Lung (tissue), 11 donors: ENCODE measurements at regions not wholly inside any gene's neighbourhood (a gene's known extent, or its start where the extent isn't known, plus 50 kb on each side); places are given as distances from the start of the nearest gene placed in this dataset.

Experiments used
- ATAC-seq: fragments of 200-7000 bp; cut with Tn5 transposase; one replicate; pipeline ENCODE4 v1.9.1; 2020; ENCODE audit warnings: moderate number of reproducible peaks; ENCODE audit not compliant: insufficient read depth, low FRiP score
- DNase-seq, 3 donors: peaks; one replicate each; pipeline ENCODE4 v3.0.0-alpha.2; 2013 to 2017
- H3K27ac ChIP-seq, 2 donors: one replicate each; pipeline ENCODE4 v1.5.1; 2013; ENCODE audit warnings: mild to moderate bottlenecking in 2 of 2, moderate library complexity in 2 of 2, control low read depth in 1 of 2, inconsistent platforms in 1 of 2, low read depth in 1 of 2, low read length in 1 of 2
- H3K27me3 ChIP-seq, 3 donors: one replicate each; pipeline ENCODE4 v1.5.1; 2013; ENCODE audit warnings: low read length in 2 of 3; ENCODE audit not compliant: control insufficient read depth in 3 of 3, insufficient read depth in 3 of 3
- H3K36me3 ChIP-seq, 4 donors: one replicate each; pipeline ENCODE4 v1.5.1; 2013; ENCODE audit warnings: low read length in 4 of 4, mild to moderate bottlenecking in 1 of 4, moderate library complexity in 1 of 4; ENCODE audit not compliant: control insufficient read depth in 4 of 4, insufficient read depth in 4 of 4
- H3K4me1 ChIP-seq, 5 donors: one replicate each; pipeline ENCODE4 v1.5.1; 2013; ENCODE audit warnings: low read length in 5 of 5, mild to moderate bottlenecking in 2 of 5, moderate library complexity in 1 of 5; ENCODE audit not compliant: control insufficient read depth in 5 of 5, insufficient read depth in 5 of 5
- H3K4me3 ChIP-seq: one replicate; pipeline ENCODE4 v1.5.1; 2013; ENCODE audit warnings: mild to moderate bottlenecking, control low read depth, moderate library complexity
- H3K9ac ChIP-seq, 2 donors: one replicate each; pipeline ENCODE4 v1.5.1; 2013; ENCODE audit warnings: low read length in 2 of 2, control low read depth in 1 of 2; ENCODE audit not compliant: insufficient read depth in 1 of 2
- H3K9me3 ChIP-seq, 4 donors: one replicate each; pipeline ENCODE4 v1.5.1; 2013; ENCODE audit warnings: low read length in 3 of 4, mild to moderate bottlenecking in 1 of 4, moderate library complexity in 1 of 4; ENCODE audit not compliant: control insufficient read depth in 4 of 4, insufficient read depth in 3 of 4
- WGBS, 2 donors: extraction: QIAGEN DNeasy Blood & Tissue Kit; methylation state at CpG; one replicate each; pipeline ENCODE4 v1.1.7; 2013; 5-methylcytosine and 5-hydroxymethylcytosine counted together
- TF ChIP-seq, protein P1 (sequence below): IDR thresholded peaks from 2 replicates; pipeline ENCODE4 v1.5.1; 2012; ENCODE audit warnings: mild to moderate bottlenecking; ENCODE audit errors: control extremely low read depth, extremely low read depth
- donor health status: control.
- donor health status: control.
- donor health status: Bipolar disorder and iron deficiency.
- donor health status: healthy.
- donor health status: DM: yes; HTN: yes; CAD: no.

DNA sequence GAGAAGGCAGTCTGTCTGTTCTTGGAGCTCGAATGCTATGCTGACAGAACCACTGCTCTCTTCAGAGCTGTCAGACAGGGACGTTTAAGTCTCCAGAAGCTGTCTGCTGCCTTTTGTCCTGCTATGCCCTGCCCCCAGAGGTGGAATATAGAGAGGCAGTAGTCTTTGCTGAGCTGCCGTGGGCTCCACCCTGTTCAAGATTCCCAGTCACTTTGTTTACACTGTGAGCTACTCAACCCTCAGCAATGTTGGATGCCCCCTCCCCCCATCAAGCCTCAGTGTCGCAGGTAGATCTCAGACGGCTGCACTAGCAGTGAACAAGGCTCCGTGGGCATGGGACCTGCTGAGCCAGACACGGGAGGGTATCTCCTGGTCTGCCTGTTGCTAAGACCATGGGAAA, 344.2 kb downstream of the TMEM161B start:
- Histone ChIP-seq H3K36me3 (no peaks in the 10 kb centered on the region), H3K9ac (no peak overlapping the region), H3K27ac (no peak overlapping the region), H3K4me3 (no peak overlapping the region), H3K9me3 (peaks cover 0 to 6% (median 0%) of the 10 kb centered on the region in 4 donors), H3K27me3 (no peaks in the 10 kb centered on the region), H3K4me1 (no peaks in the 10 kb centered on the region)
- TF ChIP-seq, protein P1, sequence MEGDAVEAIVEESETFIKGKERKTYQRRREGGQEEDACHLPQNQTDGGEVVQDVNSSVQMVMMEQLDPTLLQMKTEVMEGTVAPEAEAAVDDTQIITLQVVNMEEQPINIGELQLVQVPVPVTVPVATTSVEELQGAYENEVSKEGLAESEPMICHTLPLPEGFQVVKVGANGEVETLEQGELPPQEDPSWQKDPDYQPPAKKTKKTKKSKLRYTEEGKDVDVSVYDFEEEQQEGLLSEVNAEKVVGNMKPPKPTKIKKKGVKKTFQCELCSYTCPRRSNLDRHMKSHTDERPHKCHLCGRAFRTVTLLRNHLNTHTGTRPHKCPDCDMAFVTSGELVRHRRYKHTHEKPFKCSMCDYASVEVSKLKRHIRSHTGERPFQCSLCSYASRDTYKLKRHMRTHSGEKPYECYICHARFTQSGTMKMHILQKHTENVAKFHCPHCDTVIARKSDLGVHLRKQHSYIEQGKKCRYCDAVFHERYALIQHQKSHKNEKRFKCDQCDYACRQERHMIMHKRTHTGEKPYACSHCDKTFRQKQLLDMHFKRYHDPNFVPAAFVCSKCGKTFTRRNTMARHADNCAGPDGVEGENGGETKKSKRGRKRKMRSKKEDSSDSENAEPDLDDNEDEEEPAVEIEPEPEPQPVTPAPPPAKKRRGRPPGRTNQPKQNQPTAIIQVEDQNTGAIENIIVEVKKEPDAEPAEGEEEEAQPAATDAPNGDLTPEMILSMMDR: no peak
- DNase-seq (peak in 1 of 3 donors; percentile 3), ATAC-seq (no peak)
- 49 to 56% methylated on average over 7 of the region's 7 CpGs for WGBS, 2 donors

DNA sequence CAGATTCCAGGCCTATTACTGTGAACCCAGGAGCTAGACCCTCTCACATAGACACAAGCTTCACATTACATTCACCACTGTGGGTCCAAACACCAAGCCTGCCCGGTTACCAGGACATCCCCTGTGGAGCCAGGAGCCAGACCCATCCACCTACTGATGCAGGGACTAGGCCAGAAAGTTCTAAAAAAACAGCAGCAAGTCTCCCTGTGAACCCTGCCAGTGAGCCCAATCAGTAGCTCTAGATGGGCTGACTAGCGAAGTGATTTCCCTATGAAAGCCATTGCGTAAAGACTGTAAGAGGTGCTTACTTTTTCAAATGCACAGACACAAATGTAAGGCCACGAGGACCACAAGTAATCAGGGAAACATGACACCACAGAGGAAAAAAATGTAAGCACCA, 352.3 kb downstream of the TMEM161B start:
- H3K27ac ChIP-seq: no peak overlapping the region
- no peak overlapping the region for H3K9ac ChIP-seq
- no peaks in the 10 kb centered on the region for H3K27me3 ChIP-seq
- H3K36me3 ChIP-seq: no peaks in the 10 kb centered on the region
- H3K4me3 ChIP-seq: no peak overlapping the region
- peaks cover 0 to 7% (median 2%) of the 10 kb centered on the region in 4 donors for H3K9me3 ChIP-seq
- DNase-seq (no peak), ATAC-seq (no peak)
- TF ChIP-seq, protein P1: no peak
- 81 to 89% methylated on average over 4 of the region's 4 CpGs for WGBS, 2 donors
- H3K4me1 ChIP-seq: no peaks in the 10 kb centered on the region

DNA sequence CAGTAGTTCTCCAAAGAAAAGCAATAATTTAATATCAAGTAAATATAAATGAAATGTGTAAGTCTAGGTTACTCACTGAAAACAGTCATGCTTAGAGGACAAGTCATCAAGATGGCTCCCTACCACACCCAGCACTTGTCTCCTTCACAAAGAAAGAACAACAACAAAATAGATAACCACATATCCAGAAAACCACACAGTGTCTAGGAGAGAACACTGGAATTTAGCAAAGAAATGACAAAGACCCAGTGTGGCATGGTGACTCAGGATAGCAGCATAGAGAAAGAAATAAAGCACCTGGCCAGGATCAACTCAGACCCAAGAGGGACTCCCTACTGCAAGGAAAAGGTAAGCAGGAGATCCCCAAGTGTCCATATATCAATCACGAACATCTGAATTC, 356.2 kb downstream of the TMEM161B start:
- Histone ChIP-seq H3K27me3 (no peaks in the 10 kb centered on the region), H3K9me3 (peaks cover 0 to 7% (median 2%) of the 10 kb centered on the region in 4 donors), H3K27ac (no peak overlapping the region), H3K36me3 (no peaks in the 10 kb centered on the region), H3K4me1 (no peaks in the 10 kb centered on the region), H3K4me3 (no peak overlapping the region), H3K9ac (no peak overlapping the region)
- no peak for ATAC-seq
- TF ChIP-seq, protein P1: no peak
- WGBS, 2 donors: 87 to 95% methylated on average over 1 of the region's 1 CpG
- no peak for DNase-seq

DNA sequence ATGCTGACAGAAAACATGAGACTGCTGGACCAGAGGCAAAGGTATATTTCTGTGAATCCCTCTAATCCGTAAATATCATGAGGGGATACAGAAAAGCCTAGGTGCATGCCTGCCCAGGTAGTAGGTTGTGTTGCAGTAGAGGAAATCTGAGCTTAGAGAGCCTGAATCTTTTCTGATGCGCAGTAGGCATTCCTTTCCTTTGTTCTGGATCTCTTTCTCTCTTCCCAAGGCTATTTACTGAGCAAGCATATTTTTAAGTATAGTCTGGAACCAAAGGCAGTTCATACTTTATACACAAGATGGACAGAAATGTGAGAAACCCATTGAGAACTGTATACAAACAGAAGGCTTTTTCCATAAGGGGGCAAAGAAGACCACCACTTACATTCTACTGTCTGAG, 359.3 kb downstream of the TMEM161B start:
- WGBS, 2 donors: 79 to 81% methylated on average over 2 of the region's 2 CpGs
- Histone ChIP-seq H3K27me3 (no peaks in the 10 kb centered on the region), H3K36me3 (no peaks in the 10 kb centered on the region), H3K4me3 (no peak overlapping the region), H3K9me3 (peaks cover 0 to 2% (median 0%) of the 10 kb centered on the region in 4 donors), H3K4me1 (no peaks in the 10 kb centered on the region), H3K27ac (no peak overlapping the region), H3K9ac (no peak overlapping the region)
- ATAC-seq: no peak
- TF ChIP-seq, protein P1: no peak
- DNase-seq: no peak
